GM23248 (cell line): ENCODE measurements at regions not wholly inside any gene's neighbourhood (a gene's known extent, or its start where the extent isn't known, plus 50 kb on each side); places are given as distances from the start of the nearest gene placed in this dataset. TPM values are rescaled to one million over a fixed set of nuclear protein-coding genes. Genes with fewer than 3 reads are reported as not detected.

Source experiments
- DNase-seq: peaks from one replicate; pipeline ENCODE4 v3.0.0-alpha.2; 2015
- H2AFZ ChIP-seq: fragments of 200-600 bp; sonication (generic); 2 replicates; pipeline ENCODE4 v1.6.1; 2016; ENCODE audit warnings: antibody characterized with exemption
- H3F3A ChIP-seq: fragments of 200-600 bp; sonication (generic); 2 replicates; pipeline ENCODE4 v1.6.1; 2016; ENCODE audit warnings: mild to moderate bottlenecking, antibody characterized with exemption, mixed run types; ENCODE audit not compliant: insufficient read depth
- H3K27ac ChIP-seq: fragments of 200-600 bp; sonication (generic); 2 replicates; pipeline ENCODE4 v1.5.1; 2016; ENCODE audit warnings: mild to moderate bottlenecking
- H3K27me3 ChIP-seq: fragments of 200-600 bp; sonication (generic); replicated peaks from 2 replicates; pipeline ENCODE4 v1.6.1; 2016; ENCODE audit warnings: mild to moderate bottlenecking; ENCODE audit not compliant: insufficient read depth
- H3K36me3 ChIP-seq: fragments of 200-600 bp; sonication (generic); 2 replicates; pipeline ENCODE4 v1.6.1; 2016; ENCODE audit warnings: low read depth, mild to moderate bottlenecking
- H3K4me1 ChIP-seq: fragments of 200-600 bp; sonication (generic); 2 replicates; pipeline ENCODE4 v1.6.1; 2016; ENCODE audit warnings: mild to moderate bottlenecking; ENCODE audit not compliant: insufficient read depth
- H3K4me2 ChIP-seq: fragments of 200-600 bp; sonication (generic); one replicate; pipeline ENCODE4 v1.6.1; 2016; ENCODE audit warnings: mild to moderate bottlenecking; ENCODE audit not compliant: unreplicated experiment
- H3K4me3 ChIP-seq: fragments of 200-600 bp; sonication (generic); 2 replicates; pipeline ENCODE4 v1.5.1; 2016; ENCODE audit warnings: mild to moderate bottlenecking
- H3K79me2 ChIP-seq: fragments of 200-600 bp; sonication (generic); 2 replicates; pipeline ENCODE4 v1.6.1; 2016; ENCODE audit warnings: mild to moderate bottlenecking; ENCODE audit not compliant: insufficient read depth
- H3K9ac ChIP-seq: fragments of 200-600 bp; sonication (generic); 2 replicates; pipeline ENCODE4 v1.6.1; 2016; ENCODE audit warnings: mild to moderate bottlenecking
- H3K9me2 ChIP-seq: fragments of 200-600 bp; sonication (generic); 2 replicates; pipeline ENCODE4 v1.6.1; 2016; ENCODE audit warnings: mixed run types, mild to moderate bottlenecking, moderate library complexity; ENCODE audit not compliant: insufficient read depth
- H3K9me3 ChIP-seq: fragments of 200-600 bp; sonication (generic); one replicate; pipeline ENCODE4 v1.6.1; 2017; ENCODE audit warnings: low read depth
- H4K20me1 ChIP-seq: fragments of 200-600 bp; sonication (generic); 2 replicates; pipeline ENCODE4 v1.6.0; 2016; ENCODE audit not compliant: insufficient read depth
- EZH2 ChIP-seq: fragments of 200-600 bp; sonication (generic); IDR thresholded peaks from 2 replicates; pipeline ENCODE4 v1.6.1; 2018; ENCODE audit warnings: antibody characterized with exemption, mild to moderate bottlenecking; ENCODE audit not compliant: insufficient read depth, poor library complexity, severe bottlenecking
- EZH2phosphoT487 ChIP-seq: fragments of 200-600 bp; sonication (generic); IDR thresholded peaks from 2 replicates; pipeline ENCODE4 v1.6.1; 2018; ENCODE audit warnings: antibody characterized with exemption, moderate library complexity, mild to moderate bottlenecking, low read depth; ENCODE audit not compliant: insufficient read depth
- WGBS, 2 experiments: methylation state at CpG; one replicate each; pipeline ENCODE4 v1.1.6; 2015 to 2017; ENCODE audit warnings: low lambda C conversion rate in 2 of 2, low coverage in 1 of 2; ENCODE audit errors: missing lambda C conversion rate in 2 of 2; 5-methylcytosine and 5-hydroxymethylcytosine counted together
- in situ Hi-C: fragments of 300-500 bp; cut with MboI; formaldehyde crosslinking; loops from 2 replicates; pipeline ENCODE4 v1.15.0; 2020
- microRNA-seq: library from miRNA; unstranded; fragments of <30 nt; microRNA quantifications from one replicate; pipeline ENCODE4, GENCODE V29; 2016; ENCODE audit warnings: borderline number of aligned reads
- small RNA-seq: library from RNA; depleted of rRNA; stranded (forward); fragments of <200 nt; gene quantifications from one replicate; pipeline ENCODE3, GENCODE V24; 2014; ENCODE audit warnings: low read depth, low replicate concordance

- Histone ChIP-seq H3K9me3 (no peaks in the 10 kb centered on the region), H2AFZ (no peak overlapping the region), H3F3A (no peaks in the 10 kb centered on the region), H3K79me2 (no peaks in the 10 kb centered on the region), H3K4me3 (no peak overlapping the region), H3K4me2 (no peak overlapping the region), H3K9me2 (no peaks in the 10 kb centered on the region), H3K36me3 (no peaks in the 10 kb centered on the region), H3K4me1 (no peaks in the 10 kb centered on the region), H3K9ac (no peak overlapping the region), H3K27me3 (peaks cover 51% of the 10 kb centered on the region), H3K27ac (no peak overlapping the region), H4K20me1 (no peaks in the 10 kb centered on the region)
- WGBS, 2 experiments = 59 to 62% methylated on average over 9 of the region's 9 CpGs
- TF ChIP-seq EZH2phosphoT487 = no peak
- no peak for TF ChIP-seq EZH2
- in situ Hi-C loops = no loop called here
- DNase-seq = no peak
Measured at GRCh38 chr17:77905766-77906165, 52.7 kb upstream of the TNRC6C start.

GRCh38 chr17:77906377-77906871 is 52.1 kb upstream of the TNRC6C start:
- in situ Hi-C loops = no loop called here
- H2AFZ ChIP-seq = no peak overlapping the region
- WGBS, 2 experiments = 57 to 64% methylated on average over 10 of the region's 10 CpGs

GRCh38 chr17:77907497-77908461 is 50.7 kb upstream of the TNRC6C start:
- in situ Hi-C loops = no loop called here
- Histone ChIP-seq H3K27ac (no peak overlapping the region), H3K4me2 (no peak overlapping the region), H3K9me3 (no peaks in the 10 kb centered on the region), H3K27me3 (peaks cover 38% of the 10 kb centered on the region), H2AFZ (no peak overlapping the region), H3K9ac (no peak overlapping the region), H4K20me1 (no peaks in the 10 kb centered on the region), H3F3A (no peaks in the 10 kb centered on the region), H3K9me2 (no peaks in the 10 kb centered on the region), H3K4me3 (no peak overlapping the region), H3K36me3 (no peaks in the 10 kb centered on the region), H3K79me2 (no peaks in the 10 kb centered on the region), H3K4me1 (no peaks in the 10 kb centered on the region)
- no peak for DNase-seq
- TF ChIP-seq EZH2 = no peak
- TF ChIP-seq EZH2phosphoT487 = no peak
- WGBS, 2 experiments = 62% methylated on average over 22 of the region's 23 CpGs

More at GRCh38 chr17:77906377-77906871, 52.1 kb upstream of the TNRC6C start:
- Histone ChIP-seq H3K9me2 (no peaks in the 10 kb centered on the region), H3K9me3 (no peaks in the 10 kb centered on the region), H3K27me3 (peaks cover 50% of the 10 kb centered on the region), H3K4me2 (no peak overlapping the region), H4K20me1 (no peaks in the 10 kb centered on the region), H3K36me3 (no peaks in the 10 kb centered on the region), H3K27ac (no peak overlapping the region), H3F3A (no peaks in the 10 kb centered on the region), H3K4me1 (no peaks in the 10 kb centered on the region), H3K79me2 (no peaks in the 10 kb centered on the region), H3K9ac (no peak overlapping the region), H3K4me3 (no peak overlapping the region)
- no peak for DNase-seq
- TF ChIP-seq EZH2phosphoT487 = no peak
- no peak for TF ChIP-seq EZH2

GRCh38 chr17:77908501-77908900 is 50.0 kb upstream of the TNRC6C start:
- H3K4me1 ChIP-seq = no peaks in the 10 kb centered on the region
- H3F3A ChIP-seq = no peaks in the 10 kb centered on the region
- no peak overlapping the region for H3K4me3 ChIP-seq
- H3K4me2 ChIP-seq = no peak overlapping the region
- H3K27ac ChIP-seq = no peak overlapping the region
- no peak overlapping the region for H3K9ac ChIP-seq
- H3K36me3 ChIP-seq = no peaks in the 10 kb centered on the region
- H4K20me1 ChIP-seq = no peaks in the 10 kb centered on the region
- H3K27me3 ChIP-seq = peaks cover 31% of the 10 kb centered on the region
- no peaks in the 10 kb centered on the region for H3K9me2 ChIP-seq
- in situ Hi-C loops = no loop called here
- DNase-seq = no peak
- no peak for TF ChIP-seq EZH2
- TF ChIP-seq EZH2phosphoT487 = no peak
- WGBS, 2 experiments = 62 to 66% methylated on average over 4 of the region's 4 CpGs
- no peaks in the 10 kb centered on the region for H3K9me3 ChIP-seq
- H3K79me2 ChIP-seq = no peaks in the 10 kb centered on the region
- no peak overlapping the region for H2AFZ ChIP-seq

Small RNAs in the stretch of these regions (microRNA-seq; reads per million reads assigned to microRNA genes)
- not detected for gene MIR4316

Small RNAs in the stretch of these regions (small RNA-seq; reads per million reads assigned to genes)
- gene MIR4316 (not detected), gene RF00019 (not detected)
